Vagina (tissue), 2 donors: ENCODE measurements at regions not wholly inside any gene's neighbourhood (a gene's known extent, or its start where the extent isn't known, plus 50 kb on each side); places are given as distances from the start of the nearest gene placed in this dataset.
"Not testable (repeated sequence)": the region's sequence is repeated elsewhere in the genome, so short reads cannot be mapped to it uniquely, and the experiment has no call there.

ENCODE experiments used
- CTCF ChIP-seq, 3 experiments: fragments of 450-650 bp in 2 of 3; fragments of 200-600 bp in 1 of 3; sonication (generic) in 1 of 3; IDR thresholded peaks; one replicate each; pipeline ENCODE4 v1.5.1; 2017 to 2019; ENCODE audit warnings: antibody characterized with exemption in 3 of 3, mild to moderate bottlenecking in 2 of 3, moderate library complexity in 2 of 3
- POLR2A ChIP-seq, 2 donors: fragments of 450-650 bp; IDR thresholded peaks; one replicate each; pipeline ENCODE4 v1.6.1; 2017; ENCODE audit warnings: antibody characterized with exemption in 2 of 2, mild to moderate bottlenecking in 2 of 2, moderate library complexity in 2 of 2
- POLR2AphosphoS5 ChIP-seq, 2 donors: sonication (generic); formaldehyde crosslinking; IDR thresholded peaks; one replicate each; pipeline ENCODE4 v1.9.0; 2017; ENCODE audit warnings: antibody characterized with exemption in 2 of 2, mild to moderate bottlenecking in 2 of 2, low read depth in 1 of 2; ENCODE audit not compliant: insufficient read depth in 1 of 2

DNA sequence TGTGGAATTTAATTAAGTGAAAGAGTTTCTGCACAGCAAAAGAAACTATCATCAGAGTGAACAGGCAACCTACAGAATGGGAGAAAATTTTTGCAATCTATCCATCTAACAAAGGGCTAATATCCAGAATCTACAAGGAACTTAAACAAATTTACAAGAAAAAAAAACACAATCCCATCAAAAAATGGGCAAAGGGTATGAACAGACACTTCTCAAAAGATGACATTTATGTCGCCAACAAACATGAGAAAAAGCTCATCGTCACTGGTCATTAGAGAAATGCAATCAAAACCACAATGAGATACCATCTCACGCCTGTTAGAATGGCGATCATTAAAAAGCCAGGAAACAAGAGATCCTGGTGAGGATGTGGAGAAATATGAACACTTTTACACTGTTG is 128.0 kb downstream of the AHSP start:
- not testable (repeated sequence) for TF ChIP-seq CTCF (IDR thresholded peaks at IDR 0.05); POLR2A (IDR thresholded peaks at IDR 0.05); POLR2AphosphoS5 (IDR thresholded peaks at IDR 0.05; ENCODE audit: insufficient read depth in 1 of 2, low read depth in 1 of 2)
